ENCODE measurements at regions not wholly inside any gene's neighbourhood (a gene's known extent, or its start where the extent isn't known, plus 50 kb on each side); places are given as distances from the start of the nearest gene placed in this dataset.

- Mint-ChIP-seq H3K36me3 (no peaks in the 10 kb centered on the region), H3K27me3 (no peaks in the 10 kb centered on the region), H3K4me1 (ENCODE audit: unreplicated experiment) (no peaks in the 10 kb centered on the region), H3K27ac (no peak overlapping the region), H3K4me3 (no peak overlapping the region), H3K9me3 (peaks cover 8% of the 10 kb centered on the region)
- no peak for DNase-seq (ENCODE audit: extremely low spot score, unreplicated experiment)
- TF ChIP-seq CTCF (conservative IDR thresholded peaks at IDR 0.05) = no peak
Measured at GRCh38 chrX:40209951-40210617, 112.3 kb upstream of the BCOR start.

- Mint-ChIP-seq H3K27ac (no peak overlapping the region), H3K36me3 (no peaks in the 10 kb centered on the region), H3K4me1 (ENCODE audit: unreplicated experiment) (no peaks in the 10 kb centered on the region), H3K9me3 (peaks cover 10% of the 10 kb centered on the region), H3K27me3 (no peaks in the 10 kb centered on the region), H3K4me3 (no peak overlapping the region)
- no peak for DNase-seq (ENCODE audit: extremely low spot score, unreplicated experiment)
- TF ChIP-seq CTCF (conservative IDR thresholded peaks at IDR 0.05) = no peak
Measured at GRCh38 chrX:40207626-40208025, 109.9 kb upstream of the BCOR start.

DNA sequence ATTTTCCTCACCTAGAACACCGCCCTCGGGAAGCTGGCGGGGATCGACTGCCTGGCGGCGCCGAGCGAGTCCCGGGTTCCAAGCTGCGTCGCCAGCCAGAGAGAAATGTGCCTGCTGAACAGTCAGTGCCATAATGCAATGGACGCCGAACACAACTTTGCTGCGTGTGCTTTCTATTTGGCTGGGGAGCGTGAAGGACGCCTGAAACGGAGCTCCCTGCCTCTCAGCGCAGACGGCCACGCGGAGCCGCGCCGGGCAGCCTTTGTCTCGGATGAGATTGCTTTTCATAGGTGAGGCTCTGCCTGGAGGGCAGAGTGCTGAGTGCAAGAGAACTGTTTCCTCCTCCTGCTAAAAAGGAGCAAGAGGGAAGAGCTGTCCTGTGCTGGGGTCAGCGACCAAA is 107.7 kb upstream of the BCOR start:
- no peak for TF ChIP-seq CTCF (conservative IDR thresholded peaks at IDR 0.05)
- no peaks in the 10 kb centered on the region for H3K27me3 Mint-ChIP-seq
- DNase-seq (ENCODE audit: extremely low spot score, unreplicated experiment) = no peak
- no peak overlapping the region for H3K27ac Mint-ChIP-seq
- H3K4me3 Mint-ChIP-seq = no peak overlapping the region
- H3K9me3 Mint-ChIP-seq = peaks cover 11% of the 10 kb centered on the region
- no peaks in the 10 kb centered on the region for H3K36me3 Mint-ChIP-seq
- no peaks in the 10 kb centered on the region for H3K4me1 Mint-ChIP-seq (ENCODE audit: unreplicated experiment)

GRCh38 chrX:40202456-40202855 is 104.7 kb upstream of the BCOR start:
- no peak overlapping the region for H3K27ac Mint-ChIP-seq
- TF ChIP-seq CTCF (conservative IDR thresholded peaks at IDR 0.05) = no peak
- H3K9me3 Mint-ChIP-seq = peaks cover 11% of the 10 kb centered on the region
- no peak for DNase-seq (ENCODE audit: extremely low spot score, unreplicated experiment)
- no peaks in the 10 kb centered on the region for H3K4me1 Mint-ChIP-seq (ENCODE audit: unreplicated experiment)
- no peaks in the 10 kb centered on the region for H3K36me3 Mint-ChIP-seq
- no peak overlapping the region for H3K4me3 Mint-ChIP-seq
- H3K27me3 Mint-ChIP-seq = no peaks in the 10 kb centered on the region

DNA sequence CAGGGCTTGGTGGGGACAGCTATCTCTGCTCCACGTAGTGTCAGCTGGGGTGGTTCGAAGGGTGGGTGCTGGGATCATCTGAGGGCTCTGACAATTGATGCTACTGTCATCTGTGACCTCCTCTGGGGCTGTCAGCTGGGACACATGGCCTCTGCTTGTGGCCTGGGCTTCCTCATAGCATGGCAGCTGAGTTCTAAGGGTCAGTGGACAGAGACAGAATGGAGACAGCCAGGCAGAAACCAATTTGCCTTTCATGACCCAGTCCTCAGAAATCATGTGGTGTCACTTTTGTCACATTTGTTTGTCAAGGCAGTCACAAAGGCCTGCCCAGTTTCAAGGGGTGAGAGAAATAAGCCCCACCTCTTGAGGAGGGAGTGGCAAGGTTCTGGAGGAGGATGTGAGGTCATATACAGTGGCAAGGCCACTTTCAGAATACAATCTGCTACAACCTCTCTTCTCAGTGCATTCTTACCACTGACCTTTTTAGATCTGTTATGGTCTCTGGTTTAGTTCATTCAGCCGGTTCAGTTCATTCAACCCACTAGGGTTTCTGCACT is 103.6 kb upstream of the BCOR start:
- Mint-ChIP-seq H3K4me1 (ENCODE audit: unreplicated experiment) (no peaks in the 10 kb centered on the region), H3K36me3 (no peaks in the 10 kb centered on the region), H3K27ac (no peak overlapping the region), H3K27me3 (no peaks in the 10 kb centered on the region), H3K9me3 (peaks cover 11% of the 10 kb centered on the region), H3K4me3 (no peak overlapping the region)
- TF ChIP-seq CTCF (conservative IDR thresholded peaks at IDR 0.05) = no peak
- no peak for DNase-seq (ENCODE audit: extremely low spot score, unreplicated experiment)
